Right lobe of liver (tissue), 6 donors: ENCODE measurements at regions not wholly inside any gene's neighbourhood (a gene's known extent, or its start where the extent isn't known, plus 50 kb on each side); places are given as distances from the start of the nearest gene placed in this dataset.

ENCODE experiments used
- ATAC-seq, 4 donors: fragments of 200-7000 bp; cut with Tn5 transposase; one replicate each; pipeline ENCODE4 v1.9.1; 2020; ENCODE audit warnings: mild to moderate bottlenecking in 4 of 4, moderate library complexity in 4 of 4
- DNase-seq, 3 donors: peaks; one replicate each; pipeline ENCODE4 v3.0.0-alpha.2; 2020
- H3K27ac ChIP-seq, 3 donors: fragments of 200-600 bp; one replicate each; pipeline ENCODE4 v1.8.0; 2022
- H3K27me3 ChIP-seq, 2 donors: fragments of 200-600 bp; one replicate each; pipeline ENCODE4 v1.8.0; 2022
- H3K36me3 ChIP-seq, 4 donors: fragments of 200-600 bp; sonication (generic) in 1 of 4; one replicate each; pipeline versions ENCODE4 v1.5.1 to v1.8.0; 2017 to 2022; ENCODE audit warnings: control low read depth in 1 of 4
- H3K4me1 ChIP-seq, 4 donors: fragments of 200-600 bp; sonication (generic) in 1 of 4; one replicate each; pipeline versions ENCODE4 v1.5.1 to v1.8.0; 2017 to 2022; ENCODE audit warnings: control low read depth in 1 of 4
- H3K4me3 ChIP-seq, 3 donors: fragments of 200-600 bp; one replicate each; pipeline ENCODE4 v1.8.0; 2022
- H3K9me3 ChIP-seq, 4 donors: fragments of 200-600 bp; sonication (generic) in 1 of 4; one replicate each; pipeline versions ENCODE4 v1.5.1 to v1.8.0; 2017 to 2022; ENCODE audit warnings: control low read depth in 1 of 4
- CTCF ChIP-seq, 4 donors: fragments of 200-600 bp in 3 of 4; fragments of 450-650 bp in 1 of 4; IDR thresholded peaks; one replicate each; pipeline versions ENCODE4 v1.5.1 to v1.8.0; 2016 to 2022; ENCODE audit warnings: antibody characterized with exemption in 4 of 4, mild to moderate bottlenecking in 2 of 4
- POLR2A ChIP-seq: fragments of 450-650 bp; IDR thresholded peaks from one replicate; pipeline ENCODE4 v1.6.1; 2017; ENCODE audit warnings: antibody characterized with exemption, mild to moderate bottlenecking
- WGBS: methylation state at CpG from one replicate; pipeline ENCODE4 v1.1.6; 2018; ENCODE audit warnings: low coverage, low lambda C conversion rate; ENCODE audit not compliant: insufficient coverage; ENCODE audit errors: missing lambda C conversion rate; 5-methylcytosine and 5-hydroxymethylcytosine counted together
- intact Hi-C, 2 donors: fragments of 100-400 bp; cut with DNase I; formaldehyde crosslinking; loops; one replicate each; pipeline versions ENCODE4 v1.11.2 to v1.14.1; 2022
- donor health status: DM: no; HTN: yes; CAD: no.
- donor health status: DM: no; HTN: no; CAD: no.
- donor health status: DM: no; HTN: no; CAD: no.
- donor health status: DM: no; HTN: yes; CAD: no.
- donor health status: DM: no; HTN: yes; CAD: no.

- DNase-seq (no peak), ATAC-seq (no peak)
These were observed 67.8 kb upstream of the SLC24A5 start for GRCh38 chr15:48052946-48053345.

GRCh38 chr15:48058371-48058770, 62.4 kb upstream of the SLC24A5 start:
- intact Hi-C loops = no loop called here
- ATAC-seq (no peak), DNase-seq (no peak)
- Histone ChIP-seq H3K9me3 (no peaks in the 10 kb centered on the region), H3K4me3 (no peak overlapping the region), H3K27me3 (no peaks in the 10 kb centered on the region), H3K4me1 (no peaks in the 10 kb centered on the region), H3K36me3 (no peaks in the 10 kb centered on the region), H3K27ac (no peak overlapping the region)
- TF ChIP-seq CTCF (IDR thresholded peaks at IDR 0.05) (no peak), POLR2A (no peak)

More at GRCh38 chr15:48052946-48053345, 67.8 kb upstream of the SLC24A5 start:
- no peak for TF ChIP-seq POLR2A
- no peak for TF ChIP-seq CTCF (IDR thresholded peaks at IDR 0.05)
- intact Hi-C loops = no loop called here
- no peak overlapping the region for H3K4me3 ChIP-seq
- no peaks in the 10 kb centered on the region for H3K27me3 ChIP-seq
- no peaks in the 10 kb centered on the region for H3K9me3 ChIP-seq
- no peaks in the 10 kb centered on the region for H3K4me1 ChIP-seq
- H3K36me3 ChIP-seq = no peaks in the 10 kb centered on the region
- H3K27ac ChIP-seq = no peak overlapping the region
- WGBS = 33% methylated on average over 2 of the region's 2 CpGs

- H3K4me1 ChIP-seq = no peaks in the 10 kb centered on the region
- ATAC-seq (no peak), DNase-seq (no peak)
- no peak overlapping the region for H3K27ac ChIP-seq
- no peaks in the 10 kb centered on the region for H3K9me3 ChIP-seq
- 37% methylated on average over 5 of the region's 7 CpGs for WGBS
- H3K4me3 ChIP-seq = no peak overlapping the region
- no peaks in the 10 kb centered on the region for H3K27me3 ChIP-seq
- no peak for TF ChIP-seq CTCF (IDR thresholded peaks at IDR 0.05)
- TF ChIP-seq POLR2A = no peak
- intact Hi-C loops = no loop called here
- H3K36me3 ChIP-seq = no peaks in the 10 kb centered on the region
These were observed 61.0 kb upstream of the SLC24A5 start for GRCh38 chr15:48059791-48060190.

GRCh38 chr15:48060396-48060795, 60.4 kb upstream of the SLC24A5 start:
- intact Hi-C loops = no loop called here

More at GRCh38 chr15:48060396-48060795, 60.4 kb upstream of the SLC24A5 start:
- WGBS = 67% methylated on average over 1 of the region's 1 CpG
- H3K27ac ChIP-seq = no peak overlapping the region
- no peak for DNase-seq
- H3K9me3 ChIP-seq = no peaks in the 10 kb centered on the region
- TF ChIP-seq POLR2A (no peak), CTCF (IDR thresholded peaks at IDR 0.05) (no peak)
- no peaks in the 10 kb centered on the region for H3K36me3 ChIP-seq
- H3K27me3 ChIP-seq = no peaks in the 10 kb centered on the region
- ATAC-seq = no peak
- no peak overlapping the region for H3K4me3 ChIP-seq
- H3K4me1 ChIP-seq = no peaks in the 10 kb centered on the region
